ENCODE measurements at regions not wholly inside any gene's neighbourhood (a gene's known extent, or its start where the extent isn't known, plus 50 kb on each side); places are given as distances from the start of the nearest gene placed in this dataset.

GRCh38 chr10:24046060-24046459 lies 162.9 kb upstream of the KIAA1217 start:
- TF ChIP-seq MAX (IDR thresholded peaks at IDR 0.05; ENCODE audit: insufficient read depth, insufficient read length) (no peak), MYC (IDR thresholded peaks at IDR 0.05; ENCODE audit: low read depth, low read length) (no peak), EZH2 (IDR thresholded peaks at IDR 0.05; ENCODE audit: borderline replicate concordance, low read depth, low read length, severe bottlenecking) (no peak), GATA2 (IDR thresholded peaks at IDR 0.05; ENCODE audit: insufficient read depth, insufficient read length, low read depth, low read length) (no peak), FOS (IDR thresholded peaks at IDR 0.05; ENCODE audit: borderline replicate concordance, insufficient read depth, low read length) (no peak), CTCF (IDR thresholded peaks at IDR 0.05; ENCODE audit: extremely low read depth in 1 of 2, insufficient read depth in 1 of 2, low read depth in 1 of 2, low read length in 2 of 2) (no peak), POLR2A (IDR thresholded peaks at IDR 0.05; ENCODE audit: low read depth, low read length) (no peak), POLR2AphosphoS5 (IDR thresholded peaks at IDR 0.05; ENCODE audit: insufficient read depth, low read depth, low read length) (no peak)
- H3K79me2 ChIP-seq (ENCODE audit: control insufficient read depth, insufficient read depth, low read length), result no peaks in the 10 kb centered on the region

More at GRCh38 chr10:24046060-24046459, 162.9 kb upstream of the KIAA1217 start:
- H3K4me3 ChIP-seq (replicated peaks in 1 of 3; ENCODE audit: insufficient read depth in 1 of 3, low read depth in 1 of 3, low read length in 3 of 3), result no peak overlapping the region
- dilution Hi-C loops (cut with MboI; ENCODE audit: extremely low pct_ligation_motif_present, low sequenced_read_pairs), result no loop called here
- FAIRE-seq (no peak), DNase-seq (ENCODE audit: low read depth, low spot score) (no peak)
- no peaks in the 10 kb centered on the region for H4K20me1 ChIP-seq (replicated peaks; ENCODE audit: control insufficient read depth, extremely low read depth, insufficient read depth, low read length)
- ChIA-PET POLR2A (no interaction called here), CTCF (no interaction called here)
- no peaks in the 10 kb centered on the region for H3K27me3 ChIP-seq (ENCODE audit: control insufficient read depth in 2 of 2, insufficient read depth in 2 of 2, low read length in 2 of 2)
- H2AFZ ChIP-seq (ENCODE audit: low read depth, low read length), result no peak overlapping the region
- H3K27ac ChIP-seq (ENCODE audit: insufficient read depth, low read depth, low read length), result no peak overlapping the region
- H3K36me3 ChIP-seq (ENCODE audit: control insufficient read depth in 2 of 2, extremely low read depth in 1 of 2, insufficient read depth in 2 of 2, low read length in 2 of 2), result no peaks in the 10 kb centered on the region
- intact Hi-C loops (cut with micrococcal nuclease), result no loop called here
- no peaks in the 10 kb centered on the region for H3K9me1 ChIP-seq (replicated peaks; ENCODE audit: control insufficient read depth, extremely low read depth, insufficient read depth, low read length)
- BruUV-seq (replicated peaks), result no TSS peak
- no peak overlapping the region for H3K9ac ChIP-seq (replicated peaks; ENCODE audit: extremely low read depth, insufficient read depth, low read length)
- H3K4me2 ChIP-seq (ENCODE audit: insufficient read depth, low read length), result no peak overlapping the region
- peaks cover 2% of the 10 kb centered on the region for H3K9me3 ChIP-seq (replicated peaks; ENCODE audit: control insufficient read depth, insufficient read depth, low read length)
- no peaks in the 10 kb centered on the region for H3K4me1 ChIP-seq (ENCODE audit: control insufficient read depth, extremely low read depth, insufficient read depth, low read length)
